ENCODE measurements at regions not wholly inside any gene's neighbourhood (a gene's known extent, or its start where the extent isn't known, plus 50 kb on each side); places are given as distances from the start of the nearest gene placed in this dataset.
A peak's percentile ranks its signal among the peaks of the same experiment; 100 is the strongest.

DNA sequence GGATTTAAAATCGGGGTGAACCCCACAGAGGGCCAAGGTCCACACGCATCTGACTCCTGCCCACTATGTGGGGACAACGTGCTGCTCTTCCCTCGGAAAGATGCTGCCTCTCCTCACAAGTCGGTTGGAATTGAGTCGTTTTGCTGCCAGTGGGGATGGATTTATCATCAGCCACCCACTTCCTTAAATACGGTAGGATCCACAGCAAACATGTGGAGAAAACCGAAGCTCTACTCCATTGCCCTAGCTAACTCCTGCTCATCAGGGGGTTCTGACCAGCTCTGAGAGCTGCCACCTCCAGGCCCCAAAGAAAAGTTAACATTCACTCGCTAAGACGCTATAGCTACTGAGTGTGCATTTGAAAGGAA is 80.9 kb downstream of the CHRNA1 start:
- Mint-ChIP-seq H3K9me3 (no peaks in the 10 kb centered on the region), H3K27ac (no peak overlapping the region), H3K36me3 (ENCODE audit: low read depth) (peaks cover 4% of the 10 kb centered on the region), H3K27me3 (ENCODE audit: insufficient read depth) (peaks cover 64% of the 10 kb centered on the region), H3K4me3 (peak overlapping the region; percentile 69), H3K4me1 (peaks cover 27% of the 10 kb centered on the region)
- Histone ChIP-seq H3K27me3 (ENCODE audit: control insufficient read depth, insufficient read depth, low read length, poor library complexity, severe bottlenecking) (peaks cover 48% of the 10 kb centered on the region), H3K36me3 (ENCODE audit: control insufficient read depth, insufficient read depth, low read length) (no peaks in the 10 kb centered on the region), H3K27ac (ENCODE audit: low read depth, low read length) (no peak overlapping the region), H3K4me1 (ENCODE audit: control insufficient read depth, insufficient read depth, low read length) (peaks cover 4% of the 10 kb centered on the region), H3K4me3 (ENCODE audit: low read length) (peak overlapping the region; percentile 74), H3K9me3 (ENCODE audit: control insufficient read depth, low read length) (no peaks in the 10 kb centered on the region), H3K9ac (ENCODE audit: extremely low read depth, low read length, poor library complexity, severe bottlenecking) (no peak overlapping the region)
- peak; percentile 35 for TF ChIP-seq CTCF (conservative IDR thresholded peaks at IDR 0.05)
- WGBS, 2 experiments (ENCODE audit: insufficient coverage in 1 of 2, insufficient read length in 1 of 2): 4 to 9% methylated on average over 9 to 10 of the region's 10 CpGs
- DNase-seq: peak; percentile 63

GRCh38 chr2:174682578-174683391 is 81.5 kb downstream of the CHRNA1 start:
- peak overlapping the region; percentile 69 for H3K4me3 Mint-ChIP-seq
- peaks cover 26% of the 10 kb centered on the region for H3K4me1 Mint-ChIP-seq
- WGBS, 2 experiments (ENCODE audit: insufficient coverage in 1 of 2, insufficient read length in 1 of 2): 1 to 4% methylated on average over 9 to 97 of the region's 97 CpGs
- TF ChIP-seq CTCF (conservative IDR thresholded peaks at IDR 0.05): no peak
- no peaks in the 10 kb centered on the region for H3K9me3 Mint-ChIP-seq
- H3K4me1 ChIP-seq (ENCODE audit: control insufficient read depth, insufficient read depth, low read length): peaks cover 2% of the 10 kb centered on the region
- peak; percentile 88 for DNase-seq
- no peaks in the 10 kb centered on the region for H3K9me3 ChIP-seq (ENCODE audit: control insufficient read depth, low read length)
- peaks cover 64% of the 10 kb centered on the region for H3K27me3 Mint-ChIP-seq (ENCODE audit: insufficient read depth)
- H3K27ac ChIP-seq (ENCODE audit: low read depth, low read length): no peak overlapping the region
- H3K27ac Mint-ChIP-seq: peak overlapping the region; percentile 64
- peaks cover 48% of the 10 kb centered on the region for H3K27me3 ChIP-seq (ENCODE audit: control insufficient read depth, insufficient read depth, low read length, poor library complexity, severe bottlenecking)
- peak overlapping the region; percentile 87 for H3K4me3 ChIP-seq (ENCODE audit: low read length)
- no peaks in the 10 kb centered on the region for H3K36me3 ChIP-seq (ENCODE audit: control insufficient read depth, insufficient read depth, low read length)
- peak overlapping the region; percentile 51 for H3K9ac ChIP-seq (ENCODE audit: extremely low read depth, low read length, poor library complexity, severe bottlenecking)
- peaks cover 4% of the 10 kb centered on the region for H3K36me3 Mint-ChIP-seq (ENCODE audit: low read depth)

- H3K4me3 ChIP-seq (ENCODE audit: low read length): peak overlapping the region; percentile 87
These were observed 82.2 kb downstream of the CHRNA1 start for GRCh38 chr2:174682007-174682577.

More at GRCh38 chr2:174682007-174682577, 82.2 kb downstream of the CHRNA1 start:
- H3K9ac ChIP-seq (ENCODE audit: extremely low read depth, low read length, poor library complexity, severe bottlenecking): peak overlapping the region; percentile 51
- no peaks in the 10 kb centered on the region for H3K9me3 ChIP-seq (ENCODE audit: control insufficient read depth, low read length)
- TF ChIP-seq CTCF (conservative IDR thresholded peaks at IDR 0.05): no peak
- H3K36me3 Mint-ChIP-seq (ENCODE audit: low read depth): peaks cover 4% of the 10 kb centered on the region
- DNase-seq: peak; percentile 77
- H3K27ac ChIP-seq (ENCODE audit: low read depth, low read length): no peak overlapping the region
- peak overlapping the region; percentile 69 for H3K4me3 Mint-ChIP-seq
- WGBS, 2 experiments (ENCODE audit: insufficient coverage in 1 of 2, insufficient read length in 1 of 2): 0% methylated on average over 4 to 51 of the region's 52 CpGs
- peaks cover 62% of the 10 kb centered on the region for H3K27me3 Mint-ChIP-seq (ENCODE audit: insufficient read depth)
- H3K36me3 ChIP-seq (ENCODE audit: control insufficient read depth, insufficient read depth, low read length): no peaks in the 10 kb centered on the region
- no peak overlapping the region for H3K27ac Mint-ChIP-seq
- no peaks in the 10 kb centered on the region for H3K4me1 ChIP-seq (ENCODE audit: control insufficient read depth, insufficient read depth, low read length)
- peaks cover 24% of the 10 kb centered on the region for H3K4me1 Mint-ChIP-seq
- H3K9me3 Mint-ChIP-seq: no peaks in the 10 kb centered on the region
- peaks cover 45% of the 10 kb centered on the region for H3K27me3 ChIP-seq (ENCODE audit: control insufficient read depth, insufficient read depth, low read length, poor library complexity, severe bottlenecking)
